Stimulated activated CD8-positive, alpha-beta memory T cell treated with anti-CD3 and anti-CD28 coated beads, Interleukin-15, amount 100 ng/mL, for 48 hours (primary cell): ENCODE measurements at regions not wholly inside any gene's neighbourhood (a gene's known extent, or its start where the extent isn't known, plus 50 kb on each side); places are given as distances from the start of the nearest gene placed in this dataset.

Source experiments
- DNase-seq, 2 donors: peaks; one replicate each; pipeline ENCODE4 v3.0.0-alpha.2; 2020; ENCODE audit warnings: low read depth in 2 of 2

GRCh38 chr2:181305301-181306123 is 151.7 kb upstream of the ITGA4 start:
- DNase-seq = peak in 1 of 2 donors; percentile 42

GRCh38 chr2:181306785-181307184 is 150.4 kb upstream of the ITGA4 start:
- no peak for DNase-seq

GRCh38 chr2:181307203-181307991 is 149.8 kb upstream of the ITGA4 start:
- DNase-seq = no peak

- DNase-seq = no peak
Measured at GRCh38 chr2:181308766-181309515, 148.2 kb upstream of the ITGA4 start.

- no peak for DNase-seq
Measured at GRCh38 chr2:181309586-181309985, 147.6 kb upstream of the ITGA4 start.

- DNase-seq = no peak
Measured at GRCh38 chr2:181310967-181311366, 146.2 kb upstream of the ITGA4 start.

- DNase-seq = no peak
Measured at GRCh38 chr2:181311837-181312236, 145.3 kb upstream of the ITGA4 start.

- DNase-seq = peak in 1 of 2 donors; percentile 37
Measured at GRCh38 chr2:181312515-181312927, 144.7 kb upstream of the ITGA4 start.

- no peak for DNase-seq
Measured at GRCh38 chr2:181313845-181314244, 143.3 kb upstream of the ITGA4 start.

GRCh38 chr2:181314551-181314950 is 142.6 kb upstream of the ITGA4 start:
- DNase-seq = no peak

- no peak for DNase-seq
Measured at GRCh38 chr2:181317511-181317910, 139.7 kb upstream of the ITGA4 start.

- no peak for DNase-seq
Measured at GRCh38 chr2:181318504-181319280, 138.5 kb upstream of the ITGA4 start.

GRCh38 chr2:181319286-181319685 is 137.9 kb upstream of the ITGA4 start:
- no peak for DNase-seq

GRCh38 chr2:181320638-181321037 is 136.5 kb upstream of the ITGA4 start:
- DNase-seq = no peak

GRCh38 chr2:181324912-181325311 is 132.3 kb upstream of the ITGA4 start:
- no peak for DNase-seq

- DNase-seq = no peak
Measured at GRCh38 chr2:181326661-181327060, 130.5 kb upstream of the ITGA4 start.

GRCh38 chr2:181330286-181330685 is 126.9 kb upstream of the ITGA4 start:
- DNase-seq = no peak

- DNase-seq = no peak
Measured at GRCh38 chr2:181332044-181332605, 125.1 kb upstream of the ITGA4 start.

- no peak for DNase-seq
Measured at GRCh38 chr2:181334158-181334826, 122.9 kb upstream of the ITGA4 start.

- no peak for DNase-seq
Measured at GRCh38 chr2:181340891-181341290, 116.3 kb upstream of the ITGA4 start.
